Activated T-helper 2 cell treated with anti-CD3 and anti-CD28 coated beads, Interferon-gamma antibody, Interleukin-2, Interleukin-4, amounts not matched to agents 10 μg/mL and 5 μg/mL and 100 μg/mL, durations not matched to agents 14 hours and 24 hours and 36 hours (primary cell): ENCODE measurements at regions not wholly inside any gene's neighbourhood (a gene's known extent, or its start where the extent isn't known, plus 50 kb on each side); places are given as distances from the start of the nearest gene placed in this dataset.
"Not testable (repeated sequence)": the region's sequence is repeated elsewhere in the genome, so short reads cannot be mapped to it uniquely, and the experiment has no call there.

Experiments used
- DNase-seq: peaks from one replicate; pipeline ENCODE4 v3.0.0; 2021; ENCODE audit warnings: low spot score
- H3K27ac Mint-ChIP-seq: one replicate; pipeline ENCODE4 v1.8.0; 2021; ENCODE audit warnings: mixed read lengths
- H3K27me3 Mint-ChIP-seq: one replicate; pipeline ENCODE4 v1.8.0; 2021; ENCODE audit warnings: low read depth, mixed read lengths
- H3K36me3 Mint-ChIP-seq: one replicate; pipeline ENCODE4 v1.8.0; 2021; ENCODE audit warnings: low read depth, mixed read lengths
- H3K4me1 Mint-ChIP-seq: one replicate; pipeline ENCODE4 v1.8.0; 2021; ENCODE audit warnings: low read depth, mixed read lengths
- H3K4me3 Mint-ChIP-seq: one replicate; pipeline ENCODE4 v1.8.0; 2021; ENCODE audit warnings: low read depth, mild to moderate bottlenecking, moderate library complexity, mixed read lengths
- H3K9me3 Mint-ChIP-seq: one replicate; pipeline ENCODE4 v1.8.0; 2021; ENCODE audit warnings: mixed read lengths
- intact Hi-C: fragments of 100-400 bp; cut with micrococcal nuclease; formaldehyde crosslinking; loops from one replicate; pipeline ENCODE4 v1.15.1; 2023

GRCh38 chr11:107276077-107276476, 181.5 kb downstream of the CWF19L2 start:
- intact Hi-C loops = no loop called here
- no peak overlapping the region for H3K4me3 Mint-ChIP-seq
- no peaks in the 10 kb centered on the region for H3K4me1 Mint-ChIP-seq
- no peaks in the 10 kb centered on the region for H3K27me3 Mint-ChIP-seq
- DNase-seq = no peak
- H3K9me3 Mint-ChIP-seq = peaks cover 6% of the 10 kb centered on the region
- no peak overlapping the region for H3K27ac Mint-ChIP-seq
- no peaks in the 10 kb centered on the region for H3K36me3 Mint-ChIP-seq

GRCh38 chr11:107275632-107276031, 182.0 kb downstream of the CWF19L2 start:
- intact Hi-C loops = no loop called here
- no peak for DNase-seq
- Mint-ChIP-seq H3K4me1 (no peaks in the 10 kb centered on the region), H3K36me3 (no peaks in the 10 kb centered on the region), H3K27me3 (no peaks in the 10 kb centered on the region), H3K4me3 (no peak overlapping the region), H3K9me3 (peaks cover 6% of the 10 kb centered on the region), H3K27ac (no peak overlapping the region)

GRCh38 chr11:107274138-107274537, 183.5 kb downstream of the CWF19L2 start:
- no peak for DNase-seq
- Mint-ChIP-seq H3K9me3 (no peaks in the 10 kb centered on the region), H3K27ac (no peak overlapping the region), H3K4me1 (no peaks in the 10 kb centered on the region), H3K27me3 (no peaks in the 10 kb centered on the region), H3K4me3 (no peak overlapping the region), H3K36me3 (no peaks in the 10 kb centered on the region)
- intact Hi-C loops = no loop called here

- Mint-ChIP-seq H3K9me3 (no peaks in the 10 kb centered on the region), H3K27ac (no peak overlapping the region), H3K27me3 (no peaks in the 10 kb centered on the region), H3K4me1 (no peaks in the 10 kb centered on the region), H3K4me3 (no peak overlapping the region), H3K36me3 (no peaks in the 10 kb centered on the region)
- no peak for DNase-seq
- intact Hi-C loops = no loop called here
These were observed 185.1 kb downstream of the CWF19L2 start for GRCh38 chr11:107272561-107272960.

- no peaks in the 10 kb centered on the region for H3K27me3 Mint-ChIP-seq
These were observed 186.2 kb downstream of the CWF19L2 start for GRCh38 chr11:107271425-107271824.

GRCh38 chr11:107268977-107269376, 188.6 kb downstream of the CWF19L2 start:
- intact Hi-C loops = no loop called here
- no peak overlapping the region for H3K4me3 Mint-ChIP-seq
- no peaks in the 10 kb centered on the region for H3K4me1 Mint-ChIP-seq
- H3K9me3 Mint-ChIP-seq = no peaks in the 10 kb centered on the region
- H3K36me3 Mint-ChIP-seq = no peaks in the 10 kb centered on the region
- H3K27me3 Mint-ChIP-seq = no peaks in the 10 kb centered on the region
- H3K27ac Mint-ChIP-seq = no peak overlapping the region
- DNase-seq = no peak

More at GRCh38 chr11:107271425-107271824, 186.2 kb downstream of the CWF19L2 start:
- intact Hi-C loops = no loop called here
- DNase-seq = no peak
- no peaks in the 10 kb centered on the region for H3K36me3 Mint-ChIP-seq
- no peak overlapping the region for H3K27ac Mint-ChIP-seq
- H3K4me1 Mint-ChIP-seq = no peaks in the 10 kb centered on the region
- no peak overlapping the region for H3K4me3 Mint-ChIP-seq
- H3K9me3 Mint-ChIP-seq = no peaks in the 10 kb centered on the region

DNA sequence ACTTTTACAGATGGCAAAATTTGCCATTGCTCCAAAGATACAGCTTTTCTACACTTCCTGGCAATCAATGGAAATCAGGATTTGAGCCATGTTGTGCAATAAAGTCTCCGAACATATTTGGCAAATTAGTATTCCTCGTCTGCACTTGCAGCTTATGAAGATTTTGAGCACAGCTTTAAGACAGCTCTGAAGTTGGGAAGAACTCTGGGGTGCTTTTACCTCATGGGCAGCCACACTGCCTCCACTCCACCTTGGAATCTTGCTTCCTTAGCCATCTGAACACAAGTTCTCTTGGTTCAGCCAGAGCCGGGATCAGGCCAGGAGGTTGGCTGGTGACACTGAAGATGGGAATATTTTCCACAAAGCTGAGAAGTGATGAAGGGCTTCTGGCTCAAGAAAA, 191.2 kb downstream of the CWF19L2 start:
- H3K9me3 Mint-ChIP-seq = no peaks in the 10 kb centered on the region
- H3K27ac Mint-ChIP-seq = no peak overlapping the region
- intact Hi-C loops = no loop called here
- H3K36me3 Mint-ChIP-seq = no peaks in the 10 kb centered on the region
- DNase-seq = no peak
- no peaks in the 10 kb centered on the region for H3K4me1 Mint-ChIP-seq
- H3K27me3 Mint-ChIP-seq = no peaks in the 10 kb centered on the region
- no peak overlapping the region for H3K4me3 Mint-ChIP-seq

GRCh38 chr11:107265591-107266121, 192.0 kb downstream of the CWF19L2 start:
- intact Hi-C loops = no loop called here
- Mint-ChIP-seq H3K27me3 (no peaks in the 10 kb centered on the region), H3K9me3 (no peaks in the 10 kb centered on the region), H3K4me3 (no peak overlapping the region), H3K36me3 (no peaks in the 10 kb centered on the region), H3K27ac (no peak overlapping the region), H3K4me1 (no peaks in the 10 kb centered on the region)
- DNase-seq = no peak

DNA sequence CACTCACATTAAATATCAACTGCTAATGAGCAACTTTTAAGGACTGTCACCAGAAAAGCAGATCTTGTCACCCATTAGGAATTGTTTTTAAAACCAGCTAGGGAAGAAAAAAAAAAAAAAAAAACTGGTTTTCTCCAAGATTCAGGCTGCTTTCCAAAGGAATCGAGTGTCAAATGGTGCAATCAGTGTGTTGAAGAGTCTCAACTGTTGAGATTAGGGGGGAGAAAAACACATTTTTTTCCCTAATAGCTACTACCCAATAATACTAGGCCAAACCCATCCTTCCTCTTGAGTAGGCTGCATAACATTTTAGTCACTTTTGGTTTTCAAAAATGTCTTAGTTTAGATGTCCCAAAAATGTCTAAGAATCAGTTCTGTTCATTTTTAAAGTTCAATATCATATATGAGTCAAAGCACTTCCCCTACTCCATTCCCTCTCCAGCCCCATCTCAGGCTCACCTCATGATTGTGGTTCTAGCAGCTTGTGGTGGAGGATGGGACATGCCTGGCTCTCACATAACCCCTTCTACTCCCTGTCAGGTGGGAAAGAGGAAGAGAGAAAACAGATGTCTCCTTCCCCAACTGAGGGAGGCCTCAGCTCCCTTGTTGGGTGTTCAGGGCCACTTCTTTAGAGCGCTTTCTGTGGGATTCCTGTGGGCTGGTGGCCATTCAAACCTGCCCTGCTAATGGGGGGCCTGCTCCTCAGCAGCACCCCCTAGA, 193.6 kb downstream of the CWF19L2 start:
- Mint-ChIP-seq H3K9me3 (no peaks in the 10 kb centered on the region), H3K4me1 (no peaks in the 10 kb centered on the region), H3K4me3 (no peak overlapping the region), H3K27me3 (no peaks in the 10 kb centered on the region), H3K36me3 (no peaks in the 10 kb centered on the region), H3K27ac (no peak overlapping the region)
- intact Hi-C loops = no loop called here
- DNase-seq = no peak

DNA sequence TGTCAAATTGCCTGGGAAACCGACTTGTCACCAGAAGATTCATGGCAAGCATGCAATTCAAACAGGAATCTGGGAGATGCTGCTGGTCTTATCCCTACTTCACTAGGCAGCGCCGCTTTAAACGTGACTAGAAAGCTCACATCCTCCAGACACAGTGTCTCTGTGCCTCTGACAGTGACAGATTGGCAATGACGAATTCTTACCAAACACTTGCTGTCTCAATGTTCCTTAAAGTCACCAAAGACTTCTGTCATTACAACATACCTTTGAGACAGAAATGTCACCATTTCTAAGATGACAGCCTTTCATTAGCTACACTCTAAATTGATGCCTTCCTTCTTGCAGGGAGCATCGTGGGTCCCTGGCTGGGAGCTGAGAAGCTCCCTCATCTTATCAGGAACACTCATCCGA, 197.8 kb downstream of the CWF19L2 start:
- DNase-seq = no peak
- Mint-ChIP-seq H3K36me3 (no peaks in the 10 kb centered on the region), H3K4me1 (no peaks in the 10 kb centered on the region), H3K27ac (no peak overlapping the region), H3K4me3 (no peak overlapping the region), H3K27me3 (no peaks in the 10 kb centered on the region), H3K9me3 (no peaks in the 10 kb centered on the region)
- intact Hi-C loops = no loop called here

- intact Hi-C loops = no loop called here
- Mint-ChIP-seq H3K4me1 (no peaks in the 10 kb centered on the region), H3K4me3 (no peak overlapping the region), H3K27me3 (no peaks in the 10 kb centered on the region), H3K27ac (no peak overlapping the region), H3K36me3 (no peaks in the 10 kb centered on the region), H3K9me3 (no peaks in the 10 kb centered on the region)
- no peak for DNase-seq
These were observed 199.9 kb downstream of the CWF19L2 start for GRCh38 chr11:107257710-107258109.

DNA sequence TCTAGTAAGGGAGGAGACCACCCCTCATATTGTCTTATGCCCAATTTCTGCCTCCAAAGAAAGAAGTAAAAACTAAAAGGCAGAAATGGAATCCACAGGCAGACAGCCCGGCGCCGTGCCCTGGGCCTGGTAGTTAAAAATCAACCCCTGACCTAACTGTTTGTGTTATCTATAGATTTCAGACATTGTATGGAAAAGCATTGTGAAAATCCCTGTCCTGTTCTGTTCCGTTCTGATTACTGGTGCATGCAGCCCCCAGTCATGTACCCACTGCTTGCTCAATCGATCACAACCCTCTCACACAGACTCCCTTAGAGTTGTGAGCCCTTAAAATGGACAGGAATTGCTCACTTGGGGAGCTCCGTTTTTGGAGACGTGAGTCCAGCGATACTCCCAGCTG, 204.0 kb downstream of the CWF19L2 start:
- H3K4me1 Mint-ChIP-seq, intact Hi-C loops, H3K36me3 Mint-ChIP-seq, H3K4me3 Mint-ChIP-seq, H3K9me3 Mint-ChIP-seq, H3K27ac Mint-ChIP-seq, H3K27me3 Mint-ChIP-seq, DNase-seq: not testable (repeated sequence)

- H3K36me3 Mint-ChIP-seq = no peaks in the 10 kb centered on the region
These were observed 205.0 kb downstream of the CWF19L2 start for GRCh38 chr11:107252429-107253161.

More at GRCh38 chr11:107252429-107253161, 205.0 kb downstream of the CWF19L2 start:
- no peak for DNase-seq
- no peaks in the 10 kb centered on the region for H3K27me3 Mint-ChIP-seq
- H3K9me3 Mint-ChIP-seq = no peaks in the 10 kb centered on the region
- intact Hi-C loops = no loop called here
- no peak overlapping the region for H3K4me3 Mint-ChIP-seq
- no peak overlapping the region for H3K27ac Mint-ChIP-seq
- no peaks in the 10 kb centered on the region for H3K4me1 Mint-ChIP-seq
